Astrocyte of the cerebellum (primary cell): ENCODE measurements at regions not wholly inside any gene's neighbourhood (a gene's known extent, or its start where the extent isn't known, plus 50 kb on each side); places are given as distances from the start of the nearest gene placed in this dataset.

ENCODE experiments used
- DNase-seq: peaks from one replicate; pipeline ENCODE4 v3.0.0-alpha.2; 2011; ENCODE audit warnings: low read depth
- H3K4me3 ChIP-seq: 2 replicates; pipeline ENCODE4 v1.5.1; 2011; ENCODE audit warnings: mild to moderate bottlenecking, low read depth, low read length, moderate library complexity
- in situ Hi-C: cut with HindIII; loops from 2 replicates; pipeline ENCODE4 v1.10.0; 2017; ENCODE audit warnings: low sequenced_read_pairs
- TF ChIP-seq, protein P1 (sequence below): IDR thresholded peaks from 2 replicates; pipeline ENCODE4 v1.5.1; 2012; ENCODE audit warnings: low read length, low read depth, moderate library complexity, mild to moderate bottlenecking; ENCODE audit errors: missing control alignments

DNA sequence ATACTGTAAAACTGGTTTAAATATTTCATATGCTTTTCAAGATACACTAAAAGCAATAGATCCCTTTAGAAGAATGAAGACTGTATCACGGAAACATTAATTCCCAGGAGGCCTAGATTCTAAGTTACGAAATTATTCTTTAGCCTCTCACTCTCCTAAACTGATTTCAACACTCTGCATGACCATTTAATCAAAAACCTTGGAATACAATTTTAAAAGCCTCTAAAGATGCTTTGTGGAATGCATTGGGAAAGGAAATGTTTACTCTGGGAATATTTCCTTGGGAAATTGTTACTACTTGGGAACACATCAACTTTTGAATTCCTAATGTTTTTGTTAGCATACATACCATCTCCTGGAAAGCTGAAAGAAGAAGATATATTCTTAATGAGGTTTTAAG lies 255.7 kb upstream of the FAR2 start:
- in situ Hi-C loops = no loop called here
- DNase-seq = no peak
- TF ChIP-seq, protein P1, sequence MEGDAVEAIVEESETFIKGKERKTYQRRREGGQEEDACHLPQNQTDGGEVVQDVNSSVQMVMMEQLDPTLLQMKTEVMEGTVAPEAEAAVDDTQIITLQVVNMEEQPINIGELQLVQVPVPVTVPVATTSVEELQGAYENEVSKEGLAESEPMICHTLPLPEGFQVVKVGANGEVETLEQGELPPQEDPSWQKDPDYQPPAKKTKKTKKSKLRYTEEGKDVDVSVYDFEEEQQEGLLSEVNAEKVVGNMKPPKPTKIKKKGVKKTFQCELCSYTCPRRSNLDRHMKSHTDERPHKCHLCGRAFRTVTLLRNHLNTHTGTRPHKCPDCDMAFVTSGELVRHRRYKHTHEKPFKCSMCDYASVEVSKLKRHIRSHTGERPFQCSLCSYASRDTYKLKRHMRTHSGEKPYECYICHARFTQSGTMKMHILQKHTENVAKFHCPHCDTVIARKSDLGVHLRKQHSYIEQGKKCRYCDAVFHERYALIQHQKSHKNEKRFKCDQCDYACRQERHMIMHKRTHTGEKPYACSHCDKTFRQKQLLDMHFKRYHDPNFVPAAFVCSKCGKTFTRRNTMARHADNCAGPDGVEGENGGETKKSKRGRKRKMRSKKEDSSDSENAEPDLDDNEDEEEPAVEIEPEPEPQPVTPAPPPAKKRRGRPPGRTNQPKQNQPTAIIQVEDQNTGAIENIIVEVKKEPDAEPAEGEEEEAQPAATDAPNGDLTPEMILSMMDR = no peak

DNA sequence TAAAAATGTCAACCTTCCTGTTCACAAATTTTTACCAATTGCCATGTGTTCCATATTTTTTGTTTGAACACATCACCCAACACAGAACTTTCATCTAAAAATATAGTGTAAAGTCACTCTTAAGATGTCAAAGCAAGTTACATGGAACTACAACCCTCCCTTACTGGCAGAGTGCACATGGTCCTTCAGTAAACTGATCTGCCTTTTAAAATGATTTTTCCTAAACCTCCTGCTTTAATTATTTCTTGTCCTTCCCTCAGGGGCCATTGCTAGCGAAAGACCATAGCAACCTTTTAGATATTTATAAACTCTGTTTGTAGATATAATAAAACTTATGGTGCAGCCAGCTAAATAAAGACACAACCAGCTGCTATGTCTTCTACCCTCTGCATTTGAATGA lies 255.2 kb upstream of the FAR2 start:
- no peak overlapping the region for H3K4me3 ChIP-seq
- TF ChIP-seq, protein P1 = no peak
- in situ Hi-C loops = no loop called here
- DNase-seq = no peak

More for the DNA sequence above, 255.7 kb upstream of the FAR2 start:
- no peak overlapping the region for H3K4me3 ChIP-seq

DNA sequence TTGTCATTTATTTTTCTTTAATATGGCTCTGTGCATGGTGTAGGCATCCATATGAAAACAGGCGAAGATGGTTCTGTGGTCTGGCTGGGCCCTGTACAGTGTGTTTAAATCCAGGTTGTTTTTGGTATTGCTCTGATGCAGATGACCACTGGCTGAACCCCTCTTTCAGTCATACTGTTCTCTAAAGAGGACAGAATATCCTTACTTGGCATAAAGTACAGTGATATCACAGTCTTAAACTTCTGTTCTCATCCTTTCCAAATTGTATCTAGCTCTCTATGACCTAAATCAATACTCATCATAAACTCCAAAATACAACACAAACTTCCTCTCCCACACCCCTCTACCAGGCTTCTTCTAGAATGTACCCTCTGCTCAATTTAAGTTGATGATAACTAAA lies 252.7 kb upstream of the FAR2 start:
- TF ChIP-seq, protein P1 = no peak
- no peak for DNase-seq
- in situ Hi-C loops = no loop called here
- H3K4me3 ChIP-seq = no peak overlapping the region

DNA sequence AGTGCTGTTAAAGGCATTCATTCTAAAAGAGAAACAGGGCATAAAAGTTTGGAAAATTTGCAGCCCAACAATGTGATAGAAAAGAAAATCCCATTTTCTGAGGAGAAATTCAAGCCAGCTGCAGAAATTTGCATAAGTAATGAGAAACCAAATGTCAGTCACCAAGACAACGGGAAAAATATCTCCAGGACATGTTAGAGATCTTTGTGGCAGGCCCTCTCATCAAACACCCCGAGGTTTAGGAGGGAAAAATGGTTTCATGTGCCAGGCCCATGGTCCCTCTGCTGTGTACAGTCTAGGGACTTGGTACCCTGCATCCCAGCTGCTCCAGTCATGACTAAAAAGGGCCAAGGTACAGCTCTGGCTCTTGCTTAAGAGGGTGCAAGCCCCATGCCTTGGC lies 251.0 kb upstream of the FAR2 start:
- TF ChIP-seq, protein P1 = no peak
- in situ Hi-C loops = no loop called here
- H3K4me3 ChIP-seq = no peak overlapping the region
- DNase-seq = no peak

DNA sequence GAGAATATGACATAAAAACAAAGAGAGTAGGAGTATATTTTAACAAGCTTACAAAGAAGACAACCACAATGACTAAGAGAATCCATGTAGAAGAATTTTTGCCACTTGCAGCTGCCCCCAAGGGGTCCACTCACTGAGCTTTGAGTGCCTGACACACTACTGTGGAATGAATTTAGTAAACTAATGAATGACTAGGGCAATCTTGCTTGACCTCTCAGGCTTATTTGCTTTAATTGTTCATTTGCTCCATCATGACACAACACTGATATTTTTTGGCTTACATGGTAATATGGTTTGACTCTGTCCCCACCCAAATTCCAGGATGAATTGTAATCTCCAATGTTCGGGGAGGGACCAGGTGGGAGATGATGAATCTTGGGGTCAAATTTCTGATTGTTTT lies 249.1 kb upstream of the FAR2 start:
- TF ChIP-seq, protein P1 = no peak
- in situ Hi-C loops = no loop called here
- peak; percentile 20 for DNase-seq
- no peak overlapping the region for H3K4me3 ChIP-seq

DNA sequence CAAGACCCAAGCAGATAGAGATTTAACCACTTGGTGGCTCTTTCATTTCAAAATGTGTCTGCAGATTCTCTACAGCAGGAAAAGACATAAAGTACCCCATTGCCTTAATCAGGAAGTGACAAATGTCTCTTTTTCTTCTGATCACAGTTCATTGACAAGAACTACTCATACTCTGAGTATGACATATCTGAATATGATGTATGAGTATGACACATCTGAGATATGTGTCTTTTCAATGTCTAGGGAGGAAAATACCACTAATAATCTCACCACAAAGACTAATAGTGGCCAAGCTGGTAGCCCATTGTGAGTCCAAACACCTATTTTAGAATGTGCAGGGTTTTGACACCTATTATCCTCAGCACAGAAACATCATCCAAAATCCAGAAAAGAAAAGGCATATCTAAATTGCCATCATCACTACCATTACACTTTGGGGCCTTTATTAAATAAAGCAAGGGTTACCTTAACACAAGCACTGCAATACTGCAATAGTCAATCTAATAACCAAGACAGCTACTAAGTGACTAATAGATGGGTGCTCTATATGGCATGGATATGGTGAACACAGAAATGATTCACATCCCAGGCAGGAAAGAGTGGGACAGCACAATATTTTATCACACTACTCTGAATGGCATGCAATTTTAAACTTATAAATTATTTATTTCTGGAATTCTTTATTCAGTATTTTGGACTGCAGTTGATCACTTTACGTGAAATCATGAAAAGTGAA lies 243.7 kb upstream of the FAR2 start:
- in situ Hi-C loops = no loop called here
- DNase-seq = no peak
- H3K4me3 ChIP-seq = no peak overlapping the region
- TF ChIP-seq, protein P1 = no peak
